ENCODE measurements at regions not wholly inside any gene's neighbourhood (a gene's known extent, or its start where the extent isn't known, plus 50 kb on each side); places are given as distances from the start of the nearest gene placed in this dataset.

GRCh38 chr12:13668880-13669279 lies 312.5 kb downstream of the GRIN2B start:
- Mint-ChIP-seq H3K27ac (no peak overlapping the region), H3K36me3 (ENCODE audit: low read depth) (no peaks in the 10 kb centered on the region), H3K9me3 (no peaks in the 10 kb centered on the region), H3K27me3 (ENCODE audit: low read depth) (peaks cover 3% of the 10 kb centered on the region), H3K4me3 (no peak overlapping the region), H3K4me1 (ENCODE audit: low read depth) (no peaks in the 10 kb centered on the region)
- no peak for DNase-seq (ENCODE audit: low spot score)

DNA sequence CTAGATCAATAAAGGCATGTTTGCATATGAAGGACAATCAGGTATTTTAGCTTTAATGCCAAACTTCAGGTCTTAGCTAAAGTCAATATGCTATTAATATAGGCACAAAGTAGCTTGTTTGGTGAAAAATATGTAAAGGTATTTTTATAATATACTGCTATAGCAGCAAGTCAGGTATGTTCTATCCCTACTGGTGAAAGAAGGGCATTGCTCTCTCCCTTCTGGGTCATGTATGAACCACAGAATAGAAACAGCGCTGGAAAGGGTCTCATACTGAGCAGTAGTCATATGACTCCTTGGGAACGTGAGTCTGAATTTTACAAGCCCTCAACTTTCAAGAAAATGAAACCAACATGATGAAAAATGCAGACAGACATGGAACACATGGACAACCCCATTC lies 314.6 kb downstream of the GRIN2B start:
- Mint-ChIP-seq H3K27ac (no peak overlapping the region), H3K9me3 (no peaks in the 10 kb centered on the region), H3K36me3 (ENCODE audit: low read depth) (no peaks in the 10 kb centered on the region), H3K4me3 (no peak overlapping the region), H3K4me1 (ENCODE audit: low read depth) (no peaks in the 10 kb centered on the region), H3K27me3 (ENCODE audit: low read depth) (peaks cover 3% of the 10 kb centered on the region)
- no peak for DNase-seq (ENCODE audit: low spot score)

DNA sequence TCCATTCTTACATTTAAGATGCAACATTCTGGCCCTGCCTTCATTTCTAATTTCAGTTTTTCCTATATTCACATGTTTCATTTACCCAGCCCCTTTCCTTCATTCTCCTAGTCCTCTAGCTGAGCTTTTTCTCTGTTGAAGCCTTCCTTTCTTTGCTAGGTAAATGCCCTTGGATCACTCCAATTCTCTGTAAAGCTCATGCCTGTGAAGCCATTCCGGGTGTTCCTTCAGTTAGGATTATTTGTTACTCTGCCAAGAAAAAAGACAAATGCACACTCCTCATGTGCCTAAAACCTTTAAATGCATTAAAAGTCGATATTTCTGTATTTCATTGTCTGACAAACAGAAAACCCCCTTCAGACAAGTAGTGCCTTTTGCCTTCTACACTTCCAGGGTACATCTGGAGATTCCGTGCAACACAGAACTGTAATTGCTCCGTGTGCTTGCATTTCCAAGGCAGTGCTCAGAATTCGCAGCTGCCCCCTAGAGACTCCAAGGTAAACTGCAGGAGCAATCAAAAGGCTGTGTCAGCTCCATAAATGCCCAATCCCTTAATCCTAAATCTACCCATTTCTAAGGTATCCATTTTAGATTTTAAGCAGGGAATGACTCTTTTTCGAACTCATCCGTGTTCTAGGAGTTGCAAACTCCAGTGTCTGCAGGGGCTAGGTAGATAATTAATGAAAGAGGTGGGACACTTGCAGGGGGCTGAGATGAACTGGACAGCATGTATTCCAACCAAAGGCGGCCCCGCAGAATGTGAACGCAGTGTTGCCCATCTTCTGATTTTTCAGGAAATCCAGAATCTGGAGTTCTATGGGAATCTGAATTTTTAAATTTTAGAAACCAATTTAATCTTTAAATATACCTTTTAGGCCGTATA lies 320.2 kb downstream of the GRIN2B start:
- peaks cover 3% of the 10 kb centered on the region for H3K27me3 Mint-ChIP-seq (ENCODE audit: low read depth)
- H3K4me1 Mint-ChIP-seq (ENCODE audit: low read depth), result no peaks in the 10 kb centered on the region
- H3K9me3 Mint-ChIP-seq, result no peaks in the 10 kb centered on the region
- H3K4me3 Mint-ChIP-seq, result no peak overlapping the region
- no peaks in the 10 kb centered on the region for H3K36me3 Mint-ChIP-seq (ENCODE audit: low read depth)
- no peak for DNase-seq (ENCODE audit: low spot score)
- H3K27ac Mint-ChIP-seq, result no peak overlapping the region

GRCh38 chr12:13654456-13654855 lies 326.9 kb downstream of the GRIN2B start:
- Mint-ChIP-seq H3K36me3 (ENCODE audit: low read depth) (no peaks in the 10 kb centered on the region), H3K4me3 (no peak overlapping the region)

GRCh38 chr12:13652105-13652504 lies 329.3 kb downstream of the GRIN2B start:
- H3K36me3 Mint-ChIP-seq (ENCODE audit: low read depth), result no peaks in the 10 kb centered on the region
- no peaks in the 10 kb centered on the region for H3K9me3 Mint-ChIP-seq
- H3K4me3 Mint-ChIP-seq, result no peak overlapping the region
- H3K27me3 Mint-ChIP-seq (ENCODE audit: low read depth), result no peaks in the 10 kb centered on the region
- H3K4me1 Mint-ChIP-seq (ENCODE audit: low read depth), result no peaks in the 10 kb centered on the region
- no peak overlapping the region for H3K27ac Mint-ChIP-seq
- DNase-seq (ENCODE audit: low spot score), result no peak

More at GRCh38 chr12:13654456-13654855, 326.9 kb downstream of the GRIN2B start:
- no peaks in the 10 kb centered on the region for H3K4me1 Mint-ChIP-seq (ENCODE audit: low read depth)
- no peaks in the 10 kb centered on the region for H3K9me3 Mint-ChIP-seq
- no peaks in the 10 kb centered on the region for H3K27me3 Mint-ChIP-seq (ENCODE audit: low read depth)
- H3K27ac Mint-ChIP-seq, result no peak overlapping the region
- no peak for DNase-seq (ENCODE audit: low spot score)

GRCh38 chr12:13635709-13636108 lies 345.7 kb downstream of the GRIN2B start:
- no peaks in the 10 kb centered on the region for H3K27me3 Mint-ChIP-seq (ENCODE audit: low read depth)
- no peaks in the 10 kb centered on the region for H3K9me3 Mint-ChIP-seq
- no peak overlapping the region for H3K4me3 Mint-ChIP-seq
- H3K36me3 Mint-ChIP-seq (ENCODE audit: low read depth), result no peaks in the 10 kb centered on the region
- H3K4me1 Mint-ChIP-seq (ENCODE audit: low read depth), result no peaks in the 10 kb centered on the region
- no peak overlapping the region for H3K27ac Mint-ChIP-seq
- DNase-seq (ENCODE audit: low spot score), result no peak

DNA sequence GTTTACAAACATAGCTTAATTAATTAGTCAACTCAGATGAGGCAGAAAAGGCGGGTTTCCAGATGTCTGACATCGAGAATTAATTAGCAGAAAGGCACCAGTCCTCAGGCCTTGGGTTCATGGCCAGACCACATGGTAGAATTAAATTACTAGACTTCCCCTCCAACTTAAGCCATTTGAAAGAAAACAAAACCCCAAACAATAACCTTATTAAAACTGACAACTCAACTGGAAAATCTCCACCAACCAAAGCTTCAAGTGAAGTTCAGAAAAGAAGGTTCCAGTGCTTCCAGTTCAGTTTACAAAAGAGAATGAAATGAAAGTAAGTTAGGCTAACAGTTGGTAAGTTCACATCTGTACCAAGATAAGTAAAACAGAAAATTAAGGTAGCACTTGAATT lies 349.5 kb downstream of the GRIN2B start:
- no peak for DNase-seq (ENCODE audit: low spot score)
- no peaks in the 10 kb centered on the region for H3K36me3 Mint-ChIP-seq (ENCODE audit: low read depth)
- no peaks in the 10 kb centered on the region for H3K4me1 Mint-ChIP-seq (ENCODE audit: low read depth)
- no peak overlapping the region for H3K27ac Mint-ChIP-seq
- H3K27me3 Mint-ChIP-seq (ENCODE audit: low read depth), result no peaks in the 10 kb centered on the region
- no peaks in the 10 kb centered on the region for H3K9me3 Mint-ChIP-seq
- no peak overlapping the region for H3K4me3 Mint-ChIP-seq

DNA sequence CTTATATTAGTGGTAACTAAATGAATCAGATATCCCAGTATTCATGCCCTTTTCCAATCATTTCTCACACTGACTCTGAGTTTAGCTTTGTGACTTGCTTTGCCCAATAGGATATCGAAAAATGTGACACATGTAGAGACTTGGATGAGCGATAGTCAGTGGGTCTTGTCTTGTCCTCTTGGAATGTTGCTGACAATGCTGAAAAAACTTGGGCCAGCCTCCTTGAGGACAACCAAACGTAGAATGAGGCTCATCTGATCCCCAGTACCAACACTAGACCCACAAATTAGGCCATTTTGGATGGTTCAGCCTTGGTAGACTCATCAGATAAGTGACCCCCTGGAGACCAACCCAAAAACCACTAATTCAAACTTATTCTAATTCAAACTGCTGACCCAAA lies 351.0 kb downstream of the GRIN2B start:
- Mint-ChIP-seq H3K4me3 (no peak overlapping the region), H3K36me3 (ENCODE audit: low read depth) (no peaks in the 10 kb centered on the region), H3K4me1 (ENCODE audit: low read depth) (no peaks in the 10 kb centered on the region), H3K27ac (no peak overlapping the region), H3K27me3 (ENCODE audit: low read depth) (no peaks in the 10 kb centered on the region), H3K9me3 (no peaks in the 10 kb centered on the region)
- DNase-seq (ENCODE audit: low spot score), result no peak

DNA sequence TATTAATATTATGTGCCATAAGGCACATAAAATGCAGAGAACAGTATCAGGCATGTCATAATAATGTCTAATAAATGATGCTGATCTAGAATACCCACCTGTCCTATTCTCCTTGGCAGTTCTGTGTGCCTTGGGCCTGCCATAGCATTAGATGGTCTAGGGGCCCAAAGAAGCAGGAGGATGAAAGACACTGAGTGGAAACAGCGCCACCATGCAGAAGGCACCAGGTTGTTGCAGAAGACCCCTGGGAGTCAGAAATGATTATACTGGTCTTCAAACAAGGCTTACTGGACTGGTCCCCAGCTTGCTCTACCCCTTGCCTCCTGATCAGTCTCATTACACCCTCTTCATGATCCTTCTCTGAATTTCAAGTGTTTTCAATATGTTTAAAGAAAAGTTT lies 353.3 kb downstream of the GRIN2B start:
- no peaks in the 10 kb centered on the region for H3K27me3 Mint-ChIP-seq (ENCODE audit: low read depth)
- no peak for DNase-seq (ENCODE audit: low spot score)

GRCh38 chr12:13627536-13627935 lies 353.9 kb downstream of the GRIN2B start:
- Mint-ChIP-seq H3K27me3 (ENCODE audit: low read depth) (no peaks in the 10 kb centered on the region), H3K36me3 (ENCODE audit: low read depth) (no peaks in the 10 kb centered on the region), H3K4me1 (ENCODE audit: low read depth) (no peaks in the 10 kb centered on the region), H3K9me3 (no peaks in the 10 kb centered on the region), H3K4me3 (no peak overlapping the region), H3K27ac (no peak overlapping the region)
- no peak for DNase-seq (ENCODE audit: low spot score)

More for the DNA sequence above, 353.3 kb downstream of the GRIN2B start:
- Mint-ChIP-seq H3K4me1 (ENCODE audit: low read depth) (no peaks in the 10 kb centered on the region), H3K27ac (no peak overlapping the region), H3K4me3 (no peak overlapping the region), H3K36me3 (ENCODE audit: low read depth) (no peaks in the 10 kb centered on the region), H3K9me3 (no peaks in the 10 kb centered on the region)

- Mint-ChIP-seq H3K27me3 (ENCODE audit: low read depth) (no peaks in the 10 kb centered on the region), H3K4me1 (ENCODE audit: low read depth) (no peaks in the 10 kb centered on the region), H3K36me3 (ENCODE audit: low read depth) (no peaks in the 10 kb centered on the region), H3K9me3 (no peaks in the 10 kb centered on the region), H3K27ac (no peak overlapping the region), H3K4me3 (no peak overlapping the region)
- no peak for DNase-seq (ENCODE audit: low spot score)
Observed at GRCh38 chr12:13613297-13613696, 368.1 kb downstream of the GRIN2B start.

DNA sequence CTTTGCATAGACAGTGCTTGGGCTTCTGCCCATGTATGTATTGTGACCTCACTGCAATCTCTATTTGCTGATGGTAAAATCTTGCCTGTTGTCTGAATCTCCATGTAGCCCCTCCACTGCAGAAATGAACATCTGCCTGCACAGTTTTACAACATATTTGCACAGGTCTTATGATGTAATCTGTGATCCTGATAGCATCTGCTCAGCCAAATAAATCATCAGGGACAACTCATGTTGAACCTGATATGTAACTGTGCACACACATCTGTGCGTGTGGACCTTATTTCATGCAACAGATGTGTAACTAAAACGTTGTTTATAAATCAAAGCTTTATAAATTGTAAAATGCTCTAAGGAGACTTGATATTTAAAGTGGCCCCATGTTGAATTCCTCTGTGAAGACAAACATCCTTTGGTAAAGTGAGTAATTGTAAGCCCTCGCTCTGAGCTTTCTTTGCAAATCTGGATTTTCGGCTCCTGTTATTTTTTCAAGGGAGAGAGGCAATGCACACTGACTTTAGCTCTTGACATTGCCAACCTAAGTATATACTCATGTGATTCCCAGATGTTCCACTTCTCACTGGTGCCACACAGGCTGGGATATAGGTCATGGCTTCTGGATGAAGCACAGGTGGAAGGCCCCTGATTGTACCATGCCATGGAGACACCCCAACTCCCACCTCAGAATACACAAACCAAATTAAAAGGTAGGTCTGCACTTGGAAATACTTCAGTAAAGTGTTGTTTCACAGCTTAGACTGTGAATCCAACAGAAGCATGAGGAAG lies 371.3 kb downstream of the GRIN2B start:
- DNase-seq (ENCODE audit: low spot score), result no peak
- no peak overlapping the region for H3K27ac Mint-ChIP-seq
- no peak overlapping the region for H3K4me3 Mint-ChIP-seq
- no peaks in the 10 kb centered on the region for H3K27me3 Mint-ChIP-seq (ENCODE audit: low read depth)
- H3K9me3 Mint-ChIP-seq, result no peaks in the 10 kb centered on the region
- H3K4me1 Mint-ChIP-seq (ENCODE audit: low read depth), result no peaks in the 10 kb centered on the region
- no peaks in the 10 kb centered on the region for H3K36me3 Mint-ChIP-seq (ENCODE audit: low read depth)

GRCh38 chr12:13606290-13606689 lies 375.1 kb downstream of the GRIN2B start:
- no peak overlapping the region for H3K27ac Mint-ChIP-seq

GRCh38 chr12:13603953-13604352 lies 377.4 kb downstream of the GRIN2B start:
- no peak overlapping the region for H3K4me3 Mint-ChIP-seq
- H3K36me3 Mint-ChIP-seq (ENCODE audit: low read depth), result no peaks in the 10 kb centered on the region
- H3K27ac Mint-ChIP-seq, result no peak overlapping the region
- no peaks in the 10 kb centered on the region for H3K27me3 Mint-ChIP-seq (ENCODE audit: low read depth)
- no peak for DNase-seq (ENCODE audit: low spot score)
- H3K9me3 Mint-ChIP-seq, result no peaks in the 10 kb centered on the region
- no peaks in the 10 kb centered on the region for H3K4me1 Mint-ChIP-seq (ENCODE audit: low read depth)

More at GRCh38 chr12:13606290-13606689, 375.1 kb downstream of the GRIN2B start:
- no peaks in the 10 kb centered on the region for H3K27me3 Mint-ChIP-seq (ENCODE audit: low read depth)
- DNase-seq (ENCODE audit: low spot score), result no peak
- no peak overlapping the region for H3K4me3 Mint-ChIP-seq
- no peaks in the 10 kb centered on the region for H3K4me1 Mint-ChIP-seq (ENCODE audit: low read depth)
- H3K36me3 Mint-ChIP-seq (ENCODE audit: low read depth), result no peaks in the 10 kb centered on the region
- H3K9me3 Mint-ChIP-seq, result no peaks in the 10 kb centered on the region
